Stimulated activated CD4-positive, alpha-beta T cell treated with anti-CD3 and anti-CD28 coated beads, Interleukin-15, amount 100 ng/mL, for 48 hours (primary cell): ENCODE measurements at regions not wholly inside any gene's neighbourhood (a gene's known extent, or its start where the extent isn't known, plus 50 kb on each side); places are given as distances from the start of the nearest gene placed in this dataset.
A peak's percentile ranks its signal among the peaks of the same experiment; 100 is the strongest.

Experiments
- DNase-seq, 2 donors: peaks; one replicate each; pipeline ENCODE4 v3.0.0-alpha.2; 2020; ENCODE audit warnings: low read depth in 2 of 2

DNA sequence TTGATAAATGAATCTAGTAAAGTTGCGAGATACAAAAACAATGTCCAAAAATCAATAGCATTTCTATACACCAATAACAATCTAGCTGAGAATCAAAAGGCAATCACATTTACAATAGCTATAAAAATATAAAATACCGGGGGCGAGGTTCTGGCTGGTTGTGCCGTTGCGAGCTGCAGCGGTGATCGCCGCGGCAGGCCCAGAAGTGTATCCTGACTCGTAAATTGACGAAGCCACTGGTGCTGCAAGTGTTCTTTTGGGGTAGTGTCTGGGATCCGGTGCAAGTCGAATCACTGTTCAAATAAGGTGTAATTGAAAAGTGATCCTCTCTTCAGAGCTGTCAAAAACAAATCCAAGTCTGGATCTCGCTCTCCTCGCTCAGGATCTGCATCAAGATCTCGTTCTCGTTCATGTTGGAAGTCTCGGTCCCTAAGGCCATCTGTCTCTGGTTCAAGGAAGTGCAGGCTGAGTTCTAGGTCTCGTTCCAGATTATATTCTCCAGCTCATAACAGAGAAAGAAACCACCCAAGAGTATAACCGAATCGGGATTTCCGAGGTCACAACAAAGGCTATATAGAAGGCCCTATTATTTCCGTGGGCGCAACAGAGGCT, 80.1 kb upstream of the STT3B start:
- DNase-seq = no peak

DNA sequence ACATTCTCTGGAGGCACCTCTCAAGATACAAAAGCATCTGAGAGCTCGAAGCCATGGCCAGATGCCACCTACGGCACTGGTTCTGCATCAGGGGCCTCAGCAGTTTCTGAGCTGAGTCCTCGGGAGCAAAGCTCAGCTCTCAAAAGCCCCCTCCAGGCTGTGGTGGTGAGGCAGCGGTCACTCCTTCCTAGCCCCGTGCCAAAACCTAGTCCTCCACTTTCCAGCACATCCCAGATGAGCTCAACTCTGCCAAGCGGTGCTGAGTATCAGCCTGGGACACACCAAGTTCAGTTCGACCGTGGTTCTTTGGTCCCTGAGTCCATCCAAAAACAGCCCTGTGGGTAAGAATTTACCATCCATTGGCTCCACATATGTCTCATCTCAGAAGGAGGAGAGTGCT, 79.3 kb upstream of the STT3B start:
- no peak for DNase-seq

DNA sequence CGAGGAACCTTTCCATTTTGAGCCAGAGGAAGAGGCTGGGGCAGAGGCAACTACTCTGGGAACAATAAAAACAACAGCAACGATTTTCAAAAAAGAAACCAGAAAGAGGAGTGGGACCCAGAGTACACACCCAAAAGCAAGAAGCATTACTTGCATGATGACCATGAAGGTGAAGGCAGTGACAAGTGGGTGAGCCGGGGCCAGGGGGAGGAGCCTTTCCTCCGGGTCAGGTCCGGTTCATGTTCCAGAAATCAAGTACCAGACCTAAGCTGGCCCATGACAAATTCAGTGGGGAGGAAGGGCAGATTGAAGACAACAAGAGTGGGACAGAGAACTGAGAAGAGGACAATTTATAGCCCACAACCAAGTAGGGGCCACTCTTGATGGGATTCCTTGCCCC, 77.2 kb upstream of the STT3B start:
- no peak for DNase-seq

GRCh38 chr3:31456373-31456772, 76.4 kb upstream of the STT3B start:
- DNase-seq = no peak

GRCh38 chr3:31461426-31461825, 71.3 kb upstream of the STT3B start:
- DNase-seq = no peak

DNA sequence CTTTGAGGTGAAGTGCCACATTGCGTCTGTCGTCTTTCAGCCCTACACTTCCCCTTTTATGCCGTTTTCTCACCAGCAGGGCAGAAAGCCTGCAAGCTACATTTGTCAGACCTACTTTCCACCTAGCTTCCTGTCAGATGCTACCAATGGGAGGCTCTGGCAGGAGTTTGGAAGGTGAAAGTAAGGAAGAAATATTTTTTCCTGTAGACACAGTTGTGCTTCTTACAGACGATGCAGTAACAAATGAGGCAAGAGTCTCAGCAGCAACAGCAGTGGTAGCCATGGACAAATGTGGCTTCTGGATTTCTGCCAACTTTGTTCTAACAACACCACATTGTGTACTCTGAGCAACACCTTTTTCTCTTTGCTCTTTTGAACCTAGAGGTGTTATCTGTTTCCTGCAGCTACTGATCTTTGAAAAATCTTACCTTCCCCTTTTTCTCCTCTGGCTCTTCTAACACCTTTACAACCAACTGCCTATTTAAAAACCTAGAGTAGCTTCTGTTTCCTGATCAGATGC, 70.6 kb upstream of the STT3B start:
- DNase-seq = peak in 1 of 2 donors; percentile 4

DNA sequence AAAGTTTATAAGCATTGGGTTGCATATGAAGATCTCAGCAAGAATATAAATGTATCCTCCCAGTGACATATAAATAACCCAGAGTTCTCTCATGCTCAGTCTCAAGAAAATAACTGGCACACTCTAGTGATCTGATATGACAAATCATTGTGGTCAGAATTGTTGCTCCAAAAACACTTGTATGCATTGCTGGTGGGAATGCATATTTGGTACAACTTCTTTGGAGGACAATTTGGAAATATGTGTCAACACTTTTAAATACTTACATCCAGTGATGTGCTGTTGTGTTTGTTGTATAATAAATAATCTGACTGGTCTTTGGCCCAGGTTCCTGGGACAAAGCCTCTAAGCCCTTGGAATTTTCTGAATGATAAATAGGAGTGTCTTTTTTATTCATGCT, 66.7 kb upstream of the STT3B start:
- no peak for DNase-seq

DNA sequence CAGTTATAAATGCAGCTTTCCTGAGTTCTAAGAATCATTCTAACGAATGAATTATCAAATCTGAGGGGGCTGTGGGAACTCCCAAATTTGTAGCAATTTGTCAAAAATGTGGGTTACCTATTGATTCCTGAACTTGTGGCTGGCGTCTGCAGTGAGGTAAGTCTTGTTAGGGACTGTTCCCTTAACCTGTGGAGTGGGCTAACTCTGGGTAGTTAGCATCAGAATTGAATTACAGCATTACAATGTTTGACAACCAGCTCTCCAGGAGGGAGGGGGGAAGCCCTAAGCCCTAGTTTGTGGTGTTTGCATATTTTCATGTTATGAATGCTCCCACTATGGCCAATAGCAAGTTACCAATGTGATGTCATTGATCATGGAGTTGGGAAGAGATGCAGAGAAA, 65.9 kb upstream of the STT3B start:
- DNase-seq = no peak

GRCh38 chr3:31468433-31468832, 64.3 kb upstream of the STT3B start:
- DNase-seq = no peak

GRCh38 chr3:31469385-31469784, 63.3 kb upstream of the STT3B start:
- no peak for DNase-seq

DNA sequence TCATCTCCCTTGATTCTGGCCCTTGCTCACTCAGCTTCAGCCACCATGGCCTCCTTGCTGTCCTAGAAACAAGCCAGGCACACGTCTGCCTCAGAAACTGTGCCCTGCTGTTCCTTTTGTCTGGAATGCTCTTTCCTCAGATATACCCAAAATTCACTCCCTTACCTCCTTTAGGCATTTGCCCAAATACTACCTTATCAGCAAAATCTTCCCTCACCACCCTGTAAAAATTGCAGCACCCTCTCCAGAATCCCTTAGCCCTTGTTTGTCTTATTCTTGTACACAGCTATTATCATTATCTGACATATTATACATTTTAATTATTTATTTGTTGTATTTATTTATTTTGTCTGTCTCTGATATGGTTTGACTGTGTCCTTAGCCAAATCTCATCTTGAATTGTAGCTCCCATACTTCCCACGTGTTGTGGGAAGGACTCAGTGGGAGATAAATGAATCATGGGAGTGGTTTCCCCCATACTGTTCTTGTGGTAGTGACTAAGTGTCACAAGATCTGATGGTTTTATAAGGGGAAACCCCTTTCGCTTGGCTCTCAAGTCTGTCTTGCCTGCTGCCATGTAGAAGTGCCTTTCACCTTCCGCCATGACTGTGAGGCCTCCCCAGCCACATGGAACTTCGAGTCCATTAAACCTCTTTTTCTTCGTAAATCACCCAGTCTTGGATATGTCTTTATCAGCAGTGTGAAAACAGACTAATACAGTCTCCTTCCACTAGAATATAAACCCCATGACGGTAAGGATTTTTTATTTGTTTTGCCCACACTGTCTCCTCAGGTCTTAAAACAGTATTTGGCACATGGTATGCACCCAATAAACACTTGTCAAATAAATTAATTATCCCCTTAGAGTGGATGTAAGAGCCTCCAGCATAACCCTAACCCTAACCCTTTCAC, 60.0 kb upstream of the STT3B start:
- DNase-seq = peak; percentile 14 to 25

GRCh38 chr3:31476209-31476608, 56.5 kb upstream of the STT3B start:
- no peak for DNase-seq

DNA sequence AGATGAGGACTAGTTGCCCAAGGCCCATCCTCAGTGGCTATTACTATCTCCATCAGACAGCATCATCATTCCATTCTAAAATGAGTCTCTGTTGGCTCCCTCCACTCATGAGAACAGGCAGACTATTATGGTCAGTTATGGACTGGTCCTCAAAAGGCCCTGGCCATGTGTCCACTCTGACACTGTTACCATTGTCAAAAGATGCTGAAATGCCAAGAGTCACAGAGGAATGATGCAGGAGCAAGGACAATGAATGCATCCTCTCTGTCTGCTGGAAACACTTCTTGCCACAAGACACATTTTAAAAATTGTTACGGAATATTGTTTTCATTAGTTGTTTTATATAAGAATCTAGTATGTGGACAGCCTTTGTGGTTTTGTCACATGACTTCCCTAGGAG, 53.3 kb upstream of the STT3B start:
- DNase-seq = no peak

DNA sequence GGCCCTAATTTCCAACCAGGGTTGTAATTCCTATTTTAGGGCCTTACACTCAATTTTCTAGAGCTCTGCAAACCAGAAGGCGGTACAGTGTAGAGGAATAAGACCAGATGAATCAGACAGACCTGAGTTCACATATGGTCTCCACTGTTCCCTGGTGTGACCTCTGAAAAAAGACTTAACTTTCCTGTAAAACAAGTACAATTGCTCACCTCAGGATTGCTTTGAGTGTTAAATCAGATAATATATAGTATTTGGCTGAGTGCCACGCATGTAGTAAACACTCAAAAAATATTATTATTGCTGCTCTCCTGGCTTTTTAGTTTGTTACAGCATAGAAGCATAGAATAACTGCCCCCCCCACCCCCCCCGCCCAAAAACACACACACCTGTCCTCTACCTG, 51.0 kb upstream of the STT3B start:
- DNase-seq = no peak

DNA sequence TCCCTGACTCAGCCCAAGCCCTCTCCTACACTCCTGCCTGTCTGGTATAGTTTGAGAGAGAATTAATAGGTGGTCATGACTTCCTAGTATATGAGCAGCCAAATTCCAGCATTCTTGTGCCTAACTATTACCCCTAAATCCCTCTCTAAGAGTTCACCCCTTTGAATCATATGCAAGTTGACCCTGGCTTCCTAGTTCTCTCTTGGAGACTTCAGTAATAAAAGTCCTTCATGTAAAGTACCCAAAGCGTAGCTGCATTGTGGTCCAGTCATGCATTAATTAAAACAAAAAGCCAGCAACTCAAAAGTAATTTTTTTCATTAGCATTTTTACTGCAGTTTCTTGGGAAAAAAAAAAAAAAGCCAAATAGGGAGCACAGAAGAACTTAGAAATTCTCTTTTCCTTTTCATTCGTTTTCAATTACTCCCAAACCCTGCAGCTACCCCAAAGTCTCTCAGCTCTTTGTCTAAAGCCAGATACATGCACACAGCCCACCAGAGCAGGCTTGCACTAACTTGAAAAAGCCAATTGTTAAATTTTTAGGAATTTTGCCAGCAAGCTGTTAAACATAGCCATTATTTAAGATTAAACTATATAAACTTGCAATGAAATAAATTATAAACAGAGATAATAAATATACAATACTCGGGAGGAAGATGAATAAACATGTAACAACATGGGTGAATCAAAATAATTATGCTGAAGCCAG, 50.1 kb upstream of the STT3B start:
- DNase-seq = no peak
